Endothelial cell of umbilical vein (primary cell): ENCODE measurements at regions not wholly inside any gene's neighbourhood (a gene's known extent, or its start where the extent isn't known, plus 50 kb on each side); places are given as distances from the start of the nearest gene placed in this dataset.

ENCODE experiments used
- BruUV-seq: library from RNA; stranded (reverse); fragments of 400-500 nt; replicated peaks from 2 replicates; lab custom pipeline; 2021; lab: Mats Ljungman, UMichigan
- CTCF ChIA-PET: fragments of 300-600, 350-600 bp; sonication (Branson Sonifier 250); formaldehyde crosslinking; loops from one replicate; lab custom pipeline; 2021; ENCODE audit warnings: antibody characterized with exemption, inconsistent platforms; lab: Charles Lee
- POLR2A ChIA-PET: fragments of 300-600, 350-600 bp; sonication (Branson Sonifier 250); formaldehyde crosslinking; loops from one replicate; lab custom pipeline; 2021; ENCODE audit warnings: antibody characterized with exemption, inconsistent platforms; lab: Charles Lee
- DNase-seq: peaks from one replicate; pipeline ENCODE4 v3.0.0-alpha.2; 2011; ENCODE audit warnings: low read depth, low spot score
- FAIRE-seq: peaks from 2 replicates; lab custom pipeline; 2011; peaks lifted over from hg19 to GRCh38; lab: Jason Lieb, UNC
- H2AFZ ChIP-seq: 2 replicates; pipeline ENCODE4 v1.6.0; 2012; ENCODE audit warnings: low read depth, low read length, control low read depth, inconsistent platforms
- H3K27ac ChIP-seq: 2 replicates; pipeline ENCODE4 v1.5.1; 2011; ENCODE audit warnings: low read depth, mild to moderate bottlenecking, control low read depth, low read length, moderate library complexity; ENCODE audit not compliant: insufficient read depth
- H3K27me3 ChIP-seq, 2 experiments: 2 replicates each; pipeline versions ENCODE4 v1.6.0 to v1.6.1; 2011; ENCODE audit warnings: low read length in 2 of 2, mixed read lengths in 1 of 2; ENCODE audit not compliant: control insufficient read depth in 2 of 2, insufficient read depth in 2 of 2
- H3K36me3 ChIP-seq, 2 experiments: 2 replicates in 1 of 2; 3 replicates in 1 of 2; pipeline ENCODE4 v1.5.1; 2011; ENCODE audit warnings: low read length in 2 of 2, mild to moderate bottlenecking in 1 of 2, moderate library complexity in 1 of 2; ENCODE audit not compliant: control insufficient read depth in 2 of 2, insufficient read depth in 2 of 2; ENCODE audit errors: extremely low read depth in 1 of 2
- H3K4me1 ChIP-seq: 3 replicates; pipeline ENCODE4 v1.5.1; 2011; ENCODE audit warnings: mild to moderate bottlenecking, low read length; ENCODE audit not compliant: control insufficient read depth, insufficient read depth; ENCODE audit errors: extremely low read depth
- H3K4me2 ChIP-seq: 2 replicates; pipeline ENCODE4 v1.6.1; 2011; ENCODE audit warnings: low read length, control low read depth, mixed read lengths; ENCODE audit not compliant: insufficient read depth
- H3K4me3 ChIP-seq, 3 experiments: fragments of 200-600 bp in 1 of 3; sonication (generic), shearing (Covaris generic) in 1 of 3; replicated peaks in 1 of 3; 2 replicates each; pipeline ENCODE4 v1.5.1; 2011 to 2016; ENCODE audit warnings: control low read depth in 3 of 3, low read length in 3 of 3, mild to moderate bottlenecking in 2 of 3, inconsistent platforms in 1 of 3, low read depth in 1 of 3, moderate library complexity in 1 of 3; ENCODE audit not compliant: insufficient read depth in 1 of 3
- H3K79me2 ChIP-seq: 2 replicates; pipeline ENCODE4 v1.6.0; 2012; ENCODE audit warnings: low read length, inconsistent platforms; ENCODE audit not compliant: control insufficient read depth, insufficient read depth
- H3K9ac ChIP-seq: replicated peaks from 2 replicates; pipeline ENCODE3; 2011; ENCODE audit warnings: low read length, control low read depth; ENCODE audit not compliant: insufficient read depth; ENCODE audit errors: extremely low read depth
- H3K9me1 ChIP-seq: replicated peaks from 3 replicates; pipeline ENCODE4 v1.6.0; 2011; ENCODE audit warnings: mild to moderate bottlenecking, low read length; ENCODE audit not compliant: control insufficient read depth, insufficient read depth; ENCODE audit errors: extremely low read depth
- H3K9me3 ChIP-seq: replicated peaks from 2 replicates; pipeline ENCODE4 v1.5.1; 2012; ENCODE audit warnings: low read length, inconsistent platforms; ENCODE audit not compliant: control insufficient read depth, insufficient read depth
- H4K20me1 ChIP-seq: replicated peaks from 2 replicates; pipeline ENCODE3; 2011; ENCODE audit warnings: mild to moderate bottlenecking, low read length; ENCODE audit not compliant: control insufficient read depth, insufficient read depth; ENCODE audit errors: extremely low read depth
- FOS ChIP-seq: IDR thresholded peaks from 2 replicates; pipeline ENCODE4 v1.6.1; 2011; ENCODE audit warnings: mild to moderate bottlenecking, low read length, moderate library complexity, borderline replicate concordance; ENCODE audit not compliant: insufficient read depth
- GATA2 ChIP-seq: IDR thresholded peaks from 2 replicates; pipeline ENCODE4 v1.7.0; 2011; ENCODE audit warnings: low read depth, mild to moderate bottlenecking, moderate library complexity, mixed read lengths, low read length; ENCODE audit not compliant: insufficient read length, insufficient read depth
- JUN ChIP-seq: IDR thresholded peaks from 2 replicates; pipeline ENCODE4 v1.6.1; 2011; ENCODE audit warnings: borderline replicate concordance, low read depth; ENCODE audit not compliant: insufficient read length, insufficient read depth
- MYC ChIP-seq: IDR thresholded peaks from one replicate; pipeline ENCODE4 v1.6.1; 2011; ENCODE audit warnings: mild to moderate bottlenecking, low read depth, low read length
- POLR2A ChIP-seq: IDR thresholded peaks from 2 replicates; pipeline ENCODE4 v1.6.1; 2012; ENCODE audit warnings: low read depth, mild to moderate bottlenecking, control low read depth, low read length
- POLR2AphosphoS5 ChIP-seq: IDR thresholded peaks from 2 replicates; pipeline ENCODE4 v1.6.1; 2012; ENCODE audit warnings: low read depth, mild to moderate bottlenecking, control low read depth, low read length, moderate library complexity; ENCODE audit not compliant: insufficient read depth
- dilution Hi-C: fragments of 300-500 bp; cut with MboI; formaldehyde crosslinking; loops from one replicate; pipeline ENCODE4 v1.15.0; 2019; ENCODE audit warnings: low sequenced_read_pairs; ENCODE audit not compliant: extremely low pct_ligation_motif_present
- intact Hi-C: fragments of 100-400 bp; cut with micrococcal nuclease; formaldehyde crosslinking; loops from one replicate; pipeline ENCODE4 v1.10.0; 2022

DNA sequence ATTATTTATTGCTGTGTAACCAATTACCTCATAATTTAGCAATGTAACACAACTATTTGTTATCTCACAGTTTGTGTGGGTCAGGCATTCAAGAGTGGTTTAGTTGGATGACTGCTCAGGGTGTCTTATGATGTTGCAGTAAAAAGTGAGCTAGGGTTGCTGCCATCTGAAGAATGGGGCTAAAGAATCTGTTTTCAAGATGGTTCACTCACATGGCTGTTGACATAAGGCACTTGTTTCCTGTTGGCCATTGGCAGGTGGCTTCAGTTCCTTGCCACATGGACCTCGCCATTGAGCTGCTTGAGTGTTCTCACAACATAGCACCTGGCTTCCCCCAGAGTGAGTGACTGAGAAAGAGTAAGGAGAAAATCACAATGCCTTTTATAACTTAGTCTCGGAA lies 123.2 kb downstream of the TMEM17 start:
- H2AFZ ChIP-seq: no peak overlapping the region
- dilution Hi-C loops: no loop called here
- H3K4me3 ChIP-seq: no peak overlapping the region
- no peaks in the 10 kb centered on the region for H3K27me3 ChIP-seq
- H3K9ac ChIP-seq: no peak overlapping the region
- DNase-seq (peak; percentile 70), FAIRE-seq (no peak)
- H3K4me2 ChIP-seq: no peak overlapping the region
- H3K36me3 ChIP-seq: no peaks in the 10 kb centered on the region
- no peak overlapping the region for H3K27ac ChIP-seq
- no peaks in the 10 kb centered on the region for H3K79me2 ChIP-seq
- POLR2A ChIA-PET: no interaction called here
- TF ChIP-seq JUN (peak; percentile 24), POLR2AphosphoS5 (no peak)
- intact Hi-C loops: loop anchor here (2.0 kb wide), 1 partner anchor 78 kb away; no protein-coding TSS in a partner anchor
- H3K4me1 ChIP-seq: peaks cover 16% of the 10 kb centered on the region
- H4K20me1 ChIP-seq: no peaks in the 10 kb centered on the region
- CTCF ChIA-PET: interaction anchor here (1.1 to 1.4 kb wide), 2 partner anchors 20 to 77 kb away, joined by 4 read pairs; no protein-coding TSS in a partner anchor
- BruUV-seq: no TSS peak
- no peaks in the 10 kb centered on the region for H3K9me1 ChIP-seq
- H3K9me3 ChIP-seq: no peaks in the 10 kb centered on the region

DNA sequence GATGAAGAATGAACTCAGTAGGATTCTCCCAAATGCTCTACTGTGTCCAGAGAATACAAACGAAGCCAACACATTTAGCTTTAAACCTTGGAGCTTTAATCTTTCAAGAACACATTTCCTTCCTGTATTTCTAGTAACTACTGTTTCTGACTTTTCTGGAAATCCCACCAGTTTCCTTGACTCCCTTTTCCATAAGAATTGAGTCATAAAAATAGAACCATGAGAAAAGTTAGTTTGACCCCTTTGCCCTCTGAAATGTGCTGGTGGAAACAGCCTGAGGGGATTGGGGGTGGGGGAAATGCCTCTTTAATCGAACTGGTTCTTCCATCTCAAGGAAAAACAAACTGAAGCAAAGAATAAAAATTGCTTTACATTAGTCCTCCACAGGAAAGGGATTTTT lies 123.9 kb downstream of the TMEM17 start:
- no TSS peak for BruUV-seq
- Histone ChIP-seq H3K9ac (no peak overlapping the region), H2AFZ (no peak overlapping the region), H3K9me3 (no peaks in the 10 kb centered on the region), H3K36me3 (no peaks in the 10 kb centered on the region), H3K4me3 (no peak overlapping the region), H3K4me2 (no peak overlapping the region), H3K79me2 (no peaks in the 10 kb centered on the region), H3K27me3 (no peaks in the 10 kb centered on the region), H3K27ac (peak overlapping the region; percentile 44), H4K20me1 (no peaks in the 10 kb centered on the region), H3K4me1 (peaks cover 16% of the 10 kb centered on the region), H3K9me1 (no peaks in the 10 kb centered on the region)
- peak; percentile 65 for TF ChIP-seq JUN
- no peak for TF ChIP-seq POLR2AphosphoS5
- no peak for TF ChIP-seq POLR2A
- TF ChIP-seq MYC: no peak
- TF ChIP-seq GATA2: no peak
- TF ChIP-seq FOS: no peak
- peak; percentile 97 for DNase-seq
- intact Hi-C loops: loop anchor here (2.0 kb wide), 1 partner anchor 77 kb away; no protein-coding TSS in a partner anchor
- CTCF ChIA-PET: interaction anchor here (1.1 to 1.4 kb wide), 2 partner anchors 21 to 77 kb away, joined by 4 read pairs; no protein-coding TSS in a partner anchor
- POLR2A ChIA-PET: interaction anchor here (1.3 kb wide), 1 partner anchor 30 kb away, joined by 3 read pairs; no protein-coding TSS in a partner anchor
- dilution Hi-C loops: no loop called here
- peak; percentile 70 for FAIRE-seq
